ENCODE measurements at regions not wholly inside any gene's neighbourhood (a gene's known extent, or its start where the extent isn't known, plus 50 kb on each side); places are given as distances from the start of the nearest gene placed in this dataset.

GRCh38 chr16:55151561-55152305 lies 172.3 kb upstream of the IRX6 start:
- DNase-seq: no peak
- no peaks in the 10 kb centered on the region; a peak in 1 of 4 replicates for H3K4me1 ChIP-seq (ENCODE audit: control insufficient read depth in 1 of 2, insufficient read depth in 2 of 2, low read depth in 1 of 2, low read length in 1 of 2)
- no peaks in the 10 kb centered on the region for H3K36me3 ChIP-seq (replicated peaks in 1 of 2; ENCODE audit: control insufficient read depth in 1 of 2, insufficient read depth in 2 of 2, low read length in 1 of 2)
- H3K9me3 ChIP-seq: no peaks in the 10 kb centered on the region
- no peaks in the 10 kb centered on the region for H3K79me2 ChIP-seq (ENCODE audit: insufficient read depth)
- no peaks in the 10 kb centered on the region for H3F3A ChIP-seq (replicated peaks; ENCODE audit: insufficient read depth)
- H2AFZ ChIP-seq (ENCODE audit: low read depth): no peak overlapping the region
- no peaks in the 10 kb centered on the region for H4K20me1 ChIP-seq (ENCODE audit: insufficient read depth)
- H3K27me3 ChIP-seq (ENCODE audit: insufficient read depth): no peaks in the 10 kb centered on the region
- no peak overlapping the region for H3K9ac ChIP-seq
- H3K9me2 ChIP-seq: no peaks in the 10 kb centered on the region
- no peak overlapping the region for H3K4me3 ChIP-seq (ENCODE audit: low read depth in 2 of 2, low read length in 1 of 2)
- H3K4me2 ChIP-seq: no peak overlapping the region
- TF ChIP-seq SIN3A (IDR thresholded peaks at IDR 0.05; ENCODE audit: borderline replicate concordance, low read depth, low read length): no peak
- no peak for TF ChIP-seq RFX5 (IDR thresholded peaks at IDR 0.05; ENCODE audit: low read length)
- TF ChIP-seq EP300 (IDR thresholded peaks at IDR 0.05; ENCODE audit: borderline replicate concordance in 1 of 2, low read depth in 1 of 2, low read length in 1 of 2): no peak
- TF ChIP-seq TCF12 (IDR thresholded peaks at IDR 0.05): no peak
- TF ChIP-seq, protein P1, sequence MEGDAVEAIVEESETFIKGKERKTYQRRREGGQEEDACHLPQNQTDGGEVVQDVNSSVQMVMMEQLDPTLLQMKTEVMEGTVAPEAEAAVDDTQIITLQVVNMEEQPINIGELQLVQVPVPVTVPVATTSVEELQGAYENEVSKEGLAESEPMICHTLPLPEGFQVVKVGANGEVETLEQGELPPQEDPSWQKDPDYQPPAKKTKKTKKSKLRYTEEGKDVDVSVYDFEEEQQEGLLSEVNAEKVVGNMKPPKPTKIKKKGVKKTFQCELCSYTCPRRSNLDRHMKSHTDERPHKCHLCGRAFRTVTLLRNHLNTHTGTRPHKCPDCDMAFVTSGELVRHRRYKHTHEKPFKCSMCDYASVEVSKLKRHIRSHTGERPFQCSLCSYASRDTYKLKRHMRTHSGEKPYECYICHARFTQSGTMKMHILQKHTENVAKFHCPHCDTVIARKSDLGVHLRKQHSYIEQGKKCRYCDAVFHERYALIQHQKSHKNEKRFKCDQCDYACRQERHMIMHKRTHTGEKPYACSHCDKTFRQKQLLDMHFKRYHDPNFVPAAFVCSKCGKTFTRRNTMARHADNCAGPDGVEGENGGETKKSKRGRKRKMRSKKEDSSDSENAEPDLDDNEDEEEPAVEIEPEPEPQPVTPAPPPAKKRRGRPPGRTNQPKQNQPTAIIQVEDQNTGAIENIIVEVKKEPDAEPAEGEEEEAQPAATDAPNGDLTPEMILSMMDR (IDR thresholded peaks at IDR 0.05): no peak
- TF ChIP-seq, protein P2, sequence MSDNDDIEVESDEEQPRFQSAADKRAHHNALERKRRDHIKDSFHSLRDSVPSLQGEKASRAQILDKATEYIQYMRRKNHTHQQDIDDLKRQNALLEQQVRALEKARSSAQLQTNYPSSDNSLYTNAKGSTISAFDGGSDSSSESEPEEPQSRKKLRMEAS (IDR thresholded peaks at IDR 0.05; ENCODE audit: low read depth): no peak
- TF ChIP-seq, protein P3, sequence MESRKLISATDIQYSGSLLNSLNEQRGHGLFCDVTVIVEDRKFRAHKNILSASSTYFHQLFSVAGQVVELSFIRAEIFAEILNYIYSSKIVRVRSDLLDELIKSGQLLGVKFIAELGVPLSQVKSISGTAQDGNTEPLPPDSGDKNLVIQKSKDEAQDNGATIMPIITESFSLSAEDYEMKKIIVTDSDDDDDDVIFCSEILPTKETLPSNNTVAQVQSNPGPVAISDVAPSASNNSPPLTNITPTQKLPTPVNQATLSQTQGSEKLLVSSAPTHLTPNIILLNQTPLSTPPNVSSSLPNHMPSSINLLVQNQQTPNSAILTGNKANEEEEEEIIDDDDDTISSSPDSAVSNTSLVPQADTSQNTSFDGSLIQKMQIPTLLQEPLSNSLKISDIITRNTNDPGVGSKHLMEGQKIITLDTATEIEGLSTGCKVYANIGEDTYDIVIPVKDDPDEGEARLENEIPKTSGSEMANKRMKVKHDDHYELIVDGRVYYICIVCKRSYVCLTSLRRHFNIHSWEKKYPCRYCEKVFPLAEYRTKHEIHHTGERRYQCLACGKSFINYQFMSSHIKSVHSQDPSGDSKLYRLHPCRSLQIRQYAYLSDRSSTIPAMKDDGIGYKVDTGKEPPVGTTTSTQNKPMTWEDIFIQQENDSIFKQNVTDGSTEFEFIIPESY (IDR thresholded peaks at IDR 0.05; ENCODE audit: borderline replicate concordance, low read depth): no peak
- TF ChIP-seq, protein P4, sequence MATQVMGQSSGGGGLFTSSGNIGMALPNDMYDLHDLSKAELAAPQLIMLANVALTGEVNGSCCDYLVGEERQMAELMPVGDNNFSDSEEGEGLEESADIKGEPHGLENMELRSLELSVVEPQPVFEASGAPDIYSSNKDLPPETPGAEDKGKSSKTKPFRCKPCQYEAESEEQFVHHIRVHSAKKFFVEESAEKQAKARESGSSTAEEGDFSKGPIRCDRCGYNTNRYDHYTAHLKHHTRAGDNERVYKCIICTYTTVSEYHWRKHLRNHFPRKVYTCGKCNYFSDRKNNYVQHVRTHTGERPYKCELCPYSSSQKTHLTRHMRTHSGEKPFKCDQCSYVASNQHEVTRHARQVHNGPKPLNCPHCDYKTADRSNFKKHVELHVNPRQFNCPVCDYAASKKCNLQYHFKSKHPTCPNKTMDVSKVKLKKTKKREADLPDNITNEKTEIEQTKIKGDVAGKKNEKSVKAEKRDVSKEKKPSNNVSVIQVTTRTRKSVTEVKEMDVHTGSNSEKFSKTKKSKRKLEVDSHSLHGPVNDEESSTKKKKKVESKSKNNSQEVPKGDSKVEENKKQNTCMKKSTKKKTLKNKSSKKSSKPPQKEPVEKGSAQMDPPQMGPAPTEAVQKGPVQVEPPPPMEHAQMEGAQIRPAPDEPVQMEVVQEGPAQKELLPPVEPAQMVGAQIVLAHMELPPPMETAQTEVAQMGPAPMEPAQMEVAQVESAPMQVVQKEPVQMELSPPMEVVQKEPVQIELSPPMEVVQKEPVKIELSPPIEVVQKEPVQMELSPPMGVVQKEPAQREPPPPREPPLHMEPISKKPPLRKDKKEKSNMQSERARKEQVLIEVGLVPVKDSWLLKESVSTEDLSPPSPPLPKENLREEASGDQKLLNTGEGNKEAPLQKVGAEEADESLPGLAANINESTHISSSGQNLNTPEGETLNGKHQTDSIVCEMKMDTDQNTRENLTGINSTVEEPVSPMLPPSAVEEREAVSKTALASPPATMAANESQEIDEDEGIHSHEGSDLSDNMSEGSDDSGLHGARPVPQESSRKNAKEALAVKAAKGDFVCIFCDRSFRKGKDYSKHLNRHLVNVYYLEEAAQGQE (IDR thresholded peaks at IDR 0.05; ENCODE audit: low read depth, low read length): no peak
- TF ChIP-seq SMC3 (IDR thresholded peaks at IDR 0.05; ENCODE audit: low read depth, low read length): no peak
- 28% methylated on average over 9 of the region's 9 CpGs for WGBS (ENCODE audit: low lambda C conversion rate)
- ChIA-PET POLR2A (no interaction called here), CTCF (no interaction called here)
- H3K27ac ChIP-seq (ENCODE audit: low read depth in 2 of 2, low read length in 1 of 2): no peak overlapping the region

Measured in SK-N-SH (cell line).